ENCODE measurements at regions not wholly inside any gene's neighbourhood (a gene's known extent, or its start where the extent isn't known, plus 50 kb on each side); places are given as distances from the start of the nearest gene placed in this dataset.

DNA sequence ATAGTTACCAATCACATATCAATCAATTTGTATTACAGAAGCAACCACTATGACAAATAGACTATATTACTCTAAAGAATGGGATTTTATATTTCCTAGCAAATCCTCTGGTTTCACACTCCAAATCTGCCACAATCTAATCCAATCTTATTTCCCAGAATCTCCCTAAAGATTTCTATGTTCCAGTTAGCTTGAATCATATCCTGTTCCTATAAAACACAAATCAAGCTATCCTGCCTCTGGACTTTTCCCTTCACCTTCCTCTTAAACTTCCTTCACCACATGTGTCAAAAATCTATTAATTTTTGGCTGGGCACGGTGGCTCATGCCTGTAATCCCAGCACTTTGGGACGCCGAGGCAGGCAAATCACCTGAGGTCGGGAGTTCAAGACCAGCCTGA lies 50.0 kb downstream of the PIK3C2A start:
- TF ChIP-seq, protein P1, sequence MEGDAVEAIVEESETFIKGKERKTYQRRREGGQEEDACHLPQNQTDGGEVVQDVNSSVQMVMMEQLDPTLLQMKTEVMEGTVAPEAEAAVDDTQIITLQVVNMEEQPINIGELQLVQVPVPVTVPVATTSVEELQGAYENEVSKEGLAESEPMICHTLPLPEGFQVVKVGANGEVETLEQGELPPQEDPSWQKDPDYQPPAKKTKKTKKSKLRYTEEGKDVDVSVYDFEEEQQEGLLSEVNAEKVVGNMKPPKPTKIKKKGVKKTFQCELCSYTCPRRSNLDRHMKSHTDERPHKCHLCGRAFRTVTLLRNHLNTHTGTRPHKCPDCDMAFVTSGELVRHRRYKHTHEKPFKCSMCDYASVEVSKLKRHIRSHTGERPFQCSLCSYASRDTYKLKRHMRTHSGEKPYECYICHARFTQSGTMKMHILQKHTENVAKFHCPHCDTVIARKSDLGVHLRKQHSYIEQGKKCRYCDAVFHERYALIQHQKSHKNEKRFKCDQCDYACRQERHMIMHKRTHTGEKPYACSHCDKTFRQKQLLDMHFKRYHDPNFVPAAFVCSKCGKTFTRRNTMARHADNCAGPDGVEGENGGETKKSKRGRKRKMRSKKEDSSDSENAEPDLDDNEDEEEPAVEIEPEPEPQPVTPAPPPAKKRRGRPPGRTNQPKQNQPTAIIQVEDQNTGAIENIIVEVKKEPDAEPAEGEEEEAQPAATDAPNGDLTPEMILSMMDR (IDR thresholded peaks at IDR 0.05) = no peak
- Mint-ChIP-seq H3K4me3 (no peak overlapping the region), H3K36me3 (ENCODE audit: low read depth) (peaks cover 21% of the 10 kb centered on the region), H3K27me3 (no peaks in the 10 kb centered on the region), H3K4me1 (peaks cover 38% of the 10 kb centered on the region), H3K9me3 (no peaks in the 10 kb centered on the region), H3K27ac (no peak overlapping the region)
- POLR2A ChIA-PET = no interaction called here
- intact Hi-C loops (cut with micrococcal nuclease) = no loop called here
- ATAC-seq (ENCODE audit: low read depth) = no peak
- CTCF ChIA-PET = no interaction called here
- DNase-seq = no peak

DNA sequence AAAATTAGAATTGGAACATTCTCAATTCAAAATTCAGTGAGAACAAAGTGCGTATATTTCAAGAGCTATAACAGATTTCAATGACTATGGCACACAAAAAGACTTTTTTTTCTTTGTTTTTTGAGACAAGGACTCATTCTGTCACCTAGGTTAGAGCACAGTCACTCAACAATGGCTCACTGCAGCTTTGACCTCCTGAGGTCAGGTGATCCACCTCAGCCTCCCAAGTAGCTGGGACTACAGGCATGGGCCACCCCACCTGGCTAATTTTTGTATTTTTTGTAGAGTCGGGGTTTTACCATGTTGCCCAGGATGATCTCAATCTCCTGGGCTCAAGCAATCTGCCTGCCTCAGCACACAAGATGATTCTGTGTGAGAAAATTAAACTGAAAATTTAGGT lies 51.5 kb downstream of the PIK3C2A start:
- H3K4me1 Mint-ChIP-seq = peaks cover 23% of the 10 kb centered on the region
- intact Hi-C loops (cut with micrococcal nuclease) = no loop called here
- TF ChIP-seq, protein P1 (IDR thresholded peaks at IDR 0.05) = no peak
- no peak for ATAC-seq (ENCODE audit: low read depth)
- no peak overlapping the region for H3K27ac Mint-ChIP-seq
- DNase-seq = no peak
- no peaks in the 10 kb centered on the region for H3K9me3 Mint-ChIP-seq
- H3K27me3 Mint-ChIP-seq = no peaks in the 10 kb centered on the region
- no peak overlapping the region for H3K4me3 Mint-ChIP-seq
- POLR2A ChIA-PET = no interaction called here
- peaks cover 26% of the 10 kb centered on the region for H3K36me3 Mint-ChIP-seq (ENCODE audit: low read depth)
- CTCF ChIA-PET = no interaction called here

DNA sequence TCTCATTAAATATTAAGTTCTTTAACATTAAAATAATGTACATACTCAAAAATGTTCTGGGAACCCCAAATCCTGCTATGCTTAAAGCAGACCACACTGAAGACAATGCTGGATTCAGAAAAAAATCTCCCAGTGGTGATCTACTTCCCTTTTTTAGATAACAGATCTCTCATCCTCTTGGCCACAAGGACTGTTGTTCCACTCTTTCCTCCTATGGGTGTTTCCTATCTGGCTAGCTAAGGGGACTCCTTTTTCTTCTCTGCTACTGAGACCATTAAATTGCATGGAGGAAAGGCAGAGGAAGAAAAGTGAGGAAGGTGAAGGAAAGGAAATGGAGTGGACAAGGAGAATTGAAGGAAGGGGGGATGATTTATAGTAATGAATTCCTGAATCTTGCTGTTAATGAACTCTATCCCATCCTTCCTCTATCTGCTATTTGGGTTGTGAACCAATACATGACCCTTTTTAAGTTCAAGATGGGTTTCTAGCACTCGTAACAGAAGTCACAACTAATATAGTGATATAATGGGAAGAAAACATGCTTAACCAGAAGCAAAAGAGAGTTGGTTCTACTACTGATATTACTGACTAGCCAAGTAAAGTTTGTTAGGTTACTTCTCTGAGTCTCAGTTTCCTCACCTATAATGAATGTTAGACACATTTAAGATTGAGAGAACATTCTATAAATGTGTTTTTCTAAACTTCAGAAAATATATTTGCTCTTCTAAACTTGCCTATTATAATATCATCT lies 53.2 kb downstream of the PIK3C2A start:
- peak overlapping the region; percentile 38 for H3K27ac Mint-ChIP-seq
- ChIA-PET POLR2A (no interaction called here), CTCF (no interaction called here)
- TF ChIP-seq, protein P1 (IDR thresholded peaks at IDR 0.05) = no peak
- peaks cover 36% of the 10 kb centered on the region for H3K36me3 Mint-ChIP-seq (ENCODE audit: low read depth)
- no peak overlapping the region for H3K4me3 Mint-ChIP-seq
- no peak for ATAC-seq (ENCODE audit: low read depth)
- H3K27me3 Mint-ChIP-seq = no peaks in the 10 kb centered on the region
- intact Hi-C loops (cut with micrococcal nuclease) = no loop called here
- DNase-seq = no peak
- H3K4me1 Mint-ChIP-seq = peaks cover 10% of the 10 kb centered on the region
- no peaks in the 10 kb centered on the region for H3K9me3 Mint-ChIP-seq

DNA sequence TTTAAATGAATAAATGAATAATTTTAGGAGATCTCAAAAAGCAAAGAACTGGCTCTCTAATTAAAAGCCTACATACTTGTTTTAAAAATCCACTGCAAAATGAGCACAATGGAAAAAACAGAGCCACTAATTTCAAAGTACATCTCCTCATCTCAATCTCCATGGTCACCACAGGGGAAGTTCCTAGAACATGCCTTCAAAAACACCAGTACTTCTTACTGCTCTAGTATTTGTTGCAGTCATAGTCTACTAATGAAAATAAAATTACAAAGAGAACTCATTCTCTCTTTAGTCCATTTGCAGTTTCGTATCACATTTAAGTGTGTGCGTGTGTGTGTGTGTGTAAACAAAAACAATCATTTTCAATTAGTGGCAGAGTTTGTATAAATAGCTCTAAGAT lies 54.0 kb downstream of the PIK3C2A start:
- no peak for DNase-seq
- ATAC-seq (ENCODE audit: low read depth) = no peak
- no peaks in the 10 kb centered on the region for H3K9me3 Mint-ChIP-seq
- TF ChIP-seq, protein P1 (IDR thresholded peaks at IDR 0.05) = no peak
- H3K4me1 Mint-ChIP-seq = peaks cover 10% of the 10 kb centered on the region
- intact Hi-C loops (cut with micrococcal nuclease) = no loop called here
- H3K36me3 Mint-ChIP-seq (ENCODE audit: low read depth) = peaks cover 36% of the 10 kb centered on the region
- ChIA-PET POLR2A (no interaction called here), CTCF (no interaction called here)
- H3K27ac Mint-ChIP-seq = no peak overlapping the region
- no peaks in the 10 kb centered on the region for H3K27me3 Mint-ChIP-seq
- no peak overlapping the region for H3K4me3 Mint-ChIP-seq

DNA sequence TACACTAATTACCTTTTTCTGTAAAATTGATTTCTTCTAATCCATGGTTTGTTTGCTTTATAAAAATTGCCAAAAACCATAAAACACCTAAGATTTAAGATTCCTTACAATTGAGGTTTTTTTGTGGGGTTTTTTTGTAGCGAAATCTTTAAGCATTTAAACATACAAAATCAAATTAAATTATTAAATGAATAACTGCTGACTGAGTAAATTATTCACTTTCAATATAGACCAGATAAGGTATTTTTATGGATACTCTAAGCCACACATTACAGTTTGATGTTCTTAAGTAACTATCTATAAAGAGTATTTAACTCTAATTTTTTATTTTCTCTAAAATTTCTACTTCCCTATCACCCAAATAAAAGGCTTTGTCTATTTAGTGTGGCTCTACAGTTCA lies 55.5 kb downstream of the PIK3C2A start:
- DNase-seq (no peak), ATAC-seq (ENCODE audit: low read depth) (no peak)
- H3K4me3 Mint-ChIP-seq = no peak overlapping the region
- ChIA-PET CTCF (no interaction called here), POLR2A (no interaction called here)
- intact Hi-C loops (cut with micrococcal nuclease) = no loop called here
- H3K4me1 Mint-ChIP-seq = peaks cover 10% of the 10 kb centered on the region
- TF ChIP-seq, protein P1 (IDR thresholded peaks at IDR 0.05) = no peak
- H3K9me3 Mint-ChIP-seq = no peaks in the 10 kb centered on the region
- no peak overlapping the region for H3K27ac Mint-ChIP-seq
- H3K27me3 Mint-ChIP-seq = no peaks in the 10 kb centered on the region
- H3K36me3 Mint-ChIP-seq (ENCODE audit: low read depth) = peaks cover 39% of the 10 kb centered on the region

Measured in activated B cell treated with CpG ODN at 0.5 μM for 24 hours (primary cell).